ENCODE measurements at regions not wholly inside any gene's neighbourhood (a gene's known extent, or its start where the extent isn't known, plus 50 kb on each side); places are given as distances from the start of the nearest gene placed in this dataset.

DNA sequence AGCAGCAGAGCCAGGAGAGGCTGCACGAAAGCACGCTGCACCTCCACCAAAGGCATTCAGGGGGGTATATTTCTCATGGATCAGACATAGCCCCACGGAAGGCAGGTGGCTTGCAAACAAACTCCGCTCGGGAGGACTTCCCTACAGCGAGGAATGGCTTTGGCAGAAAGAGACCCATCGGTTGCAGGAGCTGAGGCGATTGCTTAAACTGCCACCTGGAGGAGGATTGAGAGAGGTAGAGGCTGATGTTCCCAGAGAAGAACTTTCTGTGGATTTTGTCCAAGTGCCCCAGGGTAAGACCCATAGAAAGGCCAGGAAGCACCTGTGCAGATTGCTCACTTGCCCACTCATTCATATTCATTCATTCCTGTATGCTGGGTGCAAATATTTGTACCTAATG, 89.1 kb downstream of the NEUROD6 start:
- TF ChIP-seq POLR2AphosphoS5 (IDR thresholded peaks at IDR 0.05) (no peak), CTCF (IDR thresholded peaks at IDR 0.05) (no peak), POLR2A (IDR thresholded peaks at IDR 0.05) (no peak)
- Histone ChIP-seq H3K36me3 (no peaks in the 10 kb centered on the region), H3K9me3 (no peaks in the 10 kb centered on the region), H3K27me3 (no peaks in the 10 kb centered on the region), H3K4me3 (no peak overlapping the region), H3K27ac (no peak overlapping the region), H3K4me1 (no peaks in the 10 kb centered on the region)
- DNase-seq (ENCODE audit: low spot score in 2 of 2), result no peak
- intact Hi-C loops (cut with DNase I; ENCODE audit: low total_unique reads), result no loop called here

DNA sequence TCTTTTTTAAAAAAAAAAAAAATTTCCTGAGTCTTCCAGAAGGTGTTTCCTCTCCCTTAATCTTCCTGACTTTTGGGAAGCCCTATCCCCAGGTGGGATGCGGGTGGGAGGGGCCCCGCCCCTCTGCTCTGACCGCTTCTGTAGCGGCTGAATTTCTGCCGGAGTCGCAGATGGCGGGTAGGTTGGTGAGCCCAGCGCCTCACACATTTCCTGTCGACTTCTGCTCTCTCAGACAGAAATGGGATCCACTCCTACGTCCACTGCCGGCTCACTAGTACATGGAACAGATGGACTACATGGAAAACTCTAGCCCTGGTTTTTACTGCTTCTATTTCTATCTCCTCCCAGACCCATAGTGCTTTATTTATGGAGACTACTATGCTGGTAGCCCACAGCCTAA, 90.9 kb downstream of the NEUROD6 start:
- Histone ChIP-seq H3K27me3 (no peaks in the 10 kb centered on the region), H3K27ac (no peak overlapping the region), H3K4me1 (no peaks in the 10 kb centered on the region), H3K36me3 (no peaks in the 10 kb centered on the region), H3K4me3 (no peak overlapping the region), H3K9me3 (no peaks in the 10 kb centered on the region)
- intact Hi-C loops (cut with DNase I; ENCODE audit: low total_unique reads), result no loop called here
- no peak for DNase-seq (ENCODE audit: low spot score in 2 of 2)
- no peak for TF ChIP-seq CTCF (IDR thresholded peaks at IDR 0.05)
- no peak for TF ChIP-seq POLR2AphosphoS5 (IDR thresholded peaks at IDR 0.05)
- TF ChIP-seq POLR2A (IDR thresholded peaks at IDR 0.05), result no peak

- H3K4me1 ChIP-seq, result no peaks in the 10 kb centered on the region
- intact Hi-C loops (cut with DNase I; ENCODE audit: low total_unique reads), result no loop called here
Measured at GRCh38 chr7:31236868-31237267, 103.7 kb downstream of the NEUROD6 start.

GRCh38 chr7:31234836-31235605, 105.5 kb downstream of the NEUROD6 start:
- no peak overlapping the region for H3K4me3 ChIP-seq
- no peaks in the 10 kb centered on the region for H3K9me3 ChIP-seq
- no peaks in the 10 kb centered on the region for H3K4me1 ChIP-seq
- H3K36me3 ChIP-seq, result no peaks in the 10 kb centered on the region
- intact Hi-C loops (cut with DNase I; ENCODE audit: low total_unique reads), result no loop called here
- H3K27ac ChIP-seq, result no peak overlapping the region
- no peak for DNase-seq (ENCODE audit: low spot score in 2 of 2)
- no peaks in the 10 kb centered on the region for H3K27me3 ChIP-seq
- TF ChIP-seq POLR2A (IDR thresholded peaks at IDR 0.05) (no peak), CTCF (IDR thresholded peaks at IDR 0.05) (no peak)

More at GRCh38 chr7:31236868-31237267, 103.7 kb downstream of the NEUROD6 start:
- no peak overlapping the region for H3K27ac ChIP-seq
- DNase-seq (ENCODE audit: low spot score in 2 of 2), result no peak
- H3K4me3 ChIP-seq, result no peak overlapping the region
- no peaks in the 10 kb centered on the region for H3K27me3 ChIP-seq
- no peaks in the 10 kb centered on the region for H3K36me3 ChIP-seq
- no peaks in the 10 kb centered on the region for H3K9me3 ChIP-seq
- TF ChIP-seq CTCF (IDR thresholded peaks at IDR 0.05) (no peak), POLR2A (IDR thresholded peaks at IDR 0.05) (no peak), POLR2AphosphoS5 (IDR thresholded peaks at IDR 0.05) (no peak)

- H3K9me3 ChIP-seq, result peaks cover 12 to 17% of the 10 kb centered on the region in 2 donors
- H3K27ac ChIP-seq, result no peak overlapping the region
- intact Hi-C loops (cut with DNase I; ENCODE audit: low total_unique reads), result no loop called here
- H3K4me3 ChIP-seq, result no peak overlapping the region
- H3K27me3 ChIP-seq, result no peaks in the 10 kb centered on the region
- no peaks in the 10 kb centered on the region for H3K36me3 ChIP-seq
- no peaks in the 10 kb centered on the region for H3K4me1 ChIP-seq
- TF ChIP-seq POLR2A (IDR thresholded peaks at IDR 0.05), result no peak
- TF ChIP-seq CTCF (IDR thresholded peaks at IDR 0.05), result no peak
- no peak for TF ChIP-seq POLR2AphosphoS5 (IDR thresholded peaks at IDR 0.05)
- DNase-seq (ENCODE audit: low spot score in 2 of 2), result no peak
Measured at GRCh38 chr7:31228957-31229356, 111.6 kb downstream of the NEUROD6 start.

Measured in breast epithelium (tissue), 4 donors.